PC-3 (cell line): ENCODE measurements at regions not wholly inside any gene's neighbourhood (a gene's known extent, or its start where the extent isn't known, plus 50 kb on each side); places are given as distances from the start of the nearest gene placed in this dataset.

Experiments used
- ATAC-seq: fragments of 200-7000 bp; cut with Tn5 transposase; 2 replicates; pipeline ENCODE4 v1.9.1; 2020; ENCODE audit warnings: mild to moderate bottlenecking, moderate library complexity
- BruUV-seq: library from RNA; stranded (reverse); fragments of 400-500 nt; replicated peaks from 2 replicates; lab custom pipeline; 2021; lab: Mats Ljungman, UMichigan
- CTCF ChIA-PET: fragments of 300-600 bp; sonication (Branson Sonifier 250); formaldehyde crosslinking; loops from one replicate; lab custom pipeline; 2022; ENCODE audit warnings: antibody characterized with exemption; lab: Charles Lee
- POLR2A ChIA-PET: fragments of 300-600 bp; sonication (Branson Sonifier 250); formaldehyde crosslinking; loops from one replicate; lab custom pipeline; 2022; ENCODE audit warnings: antibody characterized with exemption; ENCODE audit not compliant: unreplicated experiment; lab: Charles Lee
- DNase-seq: peaks from one replicate; pipeline ENCODE4 v3.0.0-alpha.2; 2015
- H2AFZ ChIP-seq: fragments of 300-600 bp; sonication (generic); 2 replicates; pipeline ENCODE4 v1.6.0; 2016; ENCODE audit warnings: antibody characterized with exemption, low read length
- H3F3A ChIP-seq: fragments of 300-600 bp; sonication (generic); one replicate; pipeline ENCODE4 v1.6.0; 2017; ENCODE audit warnings: antibody characterized with exemption, low read length, control low read depth, mild to moderate bottlenecking; ENCODE audit not compliant: unreplicated experiment
- H3K27ac ChIP-seq: fragments of 300-600 bp; sonication (generic); 2 replicates; pipeline ENCODE4 v1.5.1; 2016; ENCODE audit warnings: mild to moderate bottlenecking, low read length
- H3K27me3 ChIP-seq: fragments of 300-600 bp; sonication (generic); 2 replicates; pipeline ENCODE4 v1.6.1; 2016; ENCODE audit warnings: low read length, mixed read lengths
- H3K36me3 ChIP-seq: fragments of 300-600 bp; sonication (generic); 2 replicates; pipeline ENCODE4 v1.6.1; 2016; ENCODE audit warnings: low read depth, mixed run types, low read length, mixed read lengths
- H3K4me1 ChIP-seq: fragments of 300-600 bp; sonication (generic); 2 replicates; pipeline ENCODE4 v1.5.1; 2016; ENCODE audit warnings: low read length; ENCODE audit not compliant: insufficient read depth
- H3K4me2 ChIP-seq: fragments of 300-600 bp; sonication (generic); 2 replicates; pipeline ENCODE4 v1.6.0; 2016; ENCODE audit warnings: low read length
- H3K4me3 ChIP-seq: fragments of 300-600 bp; sonication (generic); 2 replicates; pipeline ENCODE4 v1.5.1; 2016; ENCODE audit warnings: mild to moderate bottlenecking, low read length, mixed read lengths
- H3K79me2 ChIP-seq: fragments of 300-600 bp; sonication (generic); 2 replicates; pipeline ENCODE4 v1.6.1; 2017; ENCODE audit warnings: low read length, mixed read lengths
- H3K9ac ChIP-seq: fragments of 300-600 bp; sonication (generic); 2 replicates; pipeline ENCODE4 v1.6.0; 2016; ENCODE audit warnings: mild to moderate bottlenecking, low read length
- H3K9me2 ChIP-seq: fragments of 300-600 bp; sonication (generic); replicated peaks from 2 replicates; pipeline ENCODE4 v1.6.1; 2016; ENCODE audit warnings: mixed run types, low read length, mixed read lengths
- H3K9me3 ChIP-seq: fragments of 300-600 bp; sonication (generic); 2 replicates; pipeline ENCODE4 v1.6.1; 2016; ENCODE audit warnings: low read length, mixed read lengths
- H4K20me1 ChIP-seq: fragments of 300-600 bp; sonication (generic); 2 replicates; pipeline ENCODE4 v1.6.1; 2016; ENCODE audit warnings: low read length, mixed read lengths
- CTCF ChIP-seq: fragments of 300-600 bp; sonication (generic); conservative IDR thresholded peaks from 2 replicates; pipeline ENCODE4 v1.5.1; 2017; ENCODE audit warnings: antibody characterized with exemption, low read depth, mild to moderate bottlenecking, low read length
- EZH2 ChIP-seq: fragments of 300-600 bp; sonication (generic); IDR thresholded peaks from one replicate; pipeline ENCODE4 v1.6.1; 2017; ENCODE audit warnings: antibody characterized with exemption, mild to moderate bottlenecking, low read length; ENCODE audit not compliant: unreplicated experiment
- EZH2phosphoT487 ChIP-seq: fragments of 300-600 bp; sonication (generic); IDR thresholded peaks from 2 replicates; pipeline ENCODE4 v1.6.1; 2018; ENCODE audit warnings: mild to moderate bottlenecking, antibody characterized with exemption, low read length, borderline replicate concordance
- intact Hi-C: fragments of 100-400 bp; cut with micrococcal nuclease; formaldehyde crosslinking; loops from 2 replicates; pipeline ENCODE4 v1.9.0; 2023

- H3K9me3 ChIP-seq = no peaks in the 10 kb centered on the region
- TF ChIP-seq CTCF (no peak), EZH2 (no peak), EZH2phosphoT487 (no peak)
- no TSS peak for BruUV-seq
- H3K9ac ChIP-seq = no peak overlapping the region
- ChIA-PET CTCF (no interaction called here), POLR2A (no interaction called here)
- no peak overlapping the region for H2AFZ ChIP-seq
- H3K4me3 ChIP-seq = no peak overlapping the region
- no peaks in the 10 kb centered on the region for H3K36me3 ChIP-seq
- ATAC-seq (no peak), DNase-seq (no peak)
- peaks cover 8% of the 10 kb centered on the region; the same call in 1 of the 2 replicates for H3K4me1 ChIP-seq
- no peaks in the 10 kb centered on the region for H3F3A ChIP-seq
- intact Hi-C loops = no loop called here
- no peak overlapping the region for H3K27ac ChIP-seq
- H3K9me2 ChIP-seq = no peaks in the 10 kb centered on the region
- no peaks in the 10 kb centered on the region for H4K20me1 ChIP-seq
- H3K4me2 ChIP-seq = no peak overlapping the region
- no peaks in the 10 kb centered on the region for H3K27me3 ChIP-seq
- H3K79me2 ChIP-seq = no peaks in the 10 kb centered on the region
Measured at GRCh38 chr7:16205466-16205865, 215.9 kb downstream of the CRPPA start.

- H3K4me3 ChIP-seq = no peak overlapping the region
- ChIA-PET CTCF (no interaction called here), POLR2A (no interaction called here)
- TF ChIP-seq CTCF (no peak), EZH2 (no peak), EZH2phosphoT487 (no peak)
- no peak overlapping the region for H3K9ac ChIP-seq
- H3K27me3 ChIP-seq = no peaks in the 10 kb centered on the region
- H3K36me3 ChIP-seq = no peaks in the 10 kb centered on the region
- no peaks in the 10 kb centered on the region for H3K9me2 ChIP-seq
- BruUV-seq = no TSS peak
- DNase-seq (no peak), ATAC-seq (no peak)
- H3K9me3 ChIP-seq = no peaks in the 10 kb centered on the region
- H4K20me1 ChIP-seq = no peaks in the 10 kb centered on the region
- H2AFZ ChIP-seq = no peak overlapping the region
- intact Hi-C loops = no loop called here
- no peaks in the 10 kb centered on the region for H3K79me2 ChIP-seq
- no peak overlapping the region for H3K4me2 ChIP-seq
- H3F3A ChIP-seq = no peaks in the 10 kb centered on the region
- H3K27ac ChIP-seq = no peak overlapping the region
- H3K4me1 ChIP-seq = peaks cover 8% of the 10 kb centered on the region; the same call in 1 of the 2 replicates
Measured at GRCh38 chr7:16204953-16205352, 216.4 kb downstream of the CRPPA start.

- Histone ChIP-seq H2AFZ (no peak overlapping the region), H3K4me2 (no peak overlapping the region), H3K79me2 (no peaks in the 10 kb centered on the region), H3K27me3 (no peaks in the 10 kb centered on the region), H3K4me1 (peaks cover 8% of the 10 kb centered on the region; the same call in 1 of the 2 replicates), H3F3A (no peaks in the 10 kb centered on the region), H3K9me2 (no peaks in the 10 kb centered on the region), H4K20me1 (no peaks in the 10 kb centered on the region), H3K4me3 (no peak overlapping the region), H3K9me3 (no peaks in the 10 kb centered on the region), H3K9ac (no peak overlapping the region), H3K36me3 (no peaks in the 10 kb centered on the region), H3K27ac (no peak overlapping the region)
- ChIA-PET CTCF (no interaction called here), POLR2A (interaction anchor here (0.6 kb wide), 1 partner anchor 12 kb away, joined by 4 read pairs; no protein-coding TSS in a partner anchor)
- no peak for TF ChIP-seq EZH2
- TF ChIP-seq CTCF = no peak
- no peak for TF ChIP-seq EZH2phosphoT487
- DNase-seq (peak; percentile 54), ATAC-seq (peak; percentile 69)
- BruUV-seq = no TSS peak
- intact Hi-C loops = no loop called here
Measured at GRCh38 chr7:16203065-16203464, 218.3 kb downstream of the CRPPA start.
